CD14-positive monocyte (primary cell): ENCODE measurements at regions not wholly inside any gene's neighbourhood (a gene's known extent, or its start where the extent isn't known, plus 50 kb on each side); places are given as distances from the start of the nearest gene placed in this dataset.

Experiments
- DNase-seq, 3 donors: peaks; one replicate each; pipeline ENCODE4 v3.0.0-alpha.2; 2011 to 2022
- H2AFZ ChIP-seq: 2 replicates; pipeline ENCODE4 v1.6.0; 2012; ENCODE audit warnings: mild to moderate bottlenecking, low read depth, low read length, inconsistent platforms; ENCODE audit not compliant: insufficient read depth, poor library complexity, severe bottlenecking
- H3K27ac ChIP-seq, 2 donors: 1 replicate in 1 of 2; 2 replicates in 1 of 2; pipeline ENCODE4 v1.5.1; 2012 to 2013; ENCODE audit warnings: low read length in 2 of 2, control low read depth in 1 of 2, inconsistent platforms in 1 of 2, low read depth in 1 of 2, mild to moderate bottlenecking in 1 of 2
- H3K27me3 ChIP-seq, 2 donors: one replicate each; pipeline versions ENCODE4 v1.6.0 to v1.6.1; 2011 to 2013; ENCODE audit warnings: low read length in 2 of 2; ENCODE audit not compliant: control insufficient read depth in 2 of 2, insufficient read depth in 2 of 2
- H3K36me3 ChIP-seq, 2 donors: replicated peaks in 1 of 2; 1 replicate in 1 of 2; 2 replicates in 1 of 2; pipeline versions ENCODE4 v1.5.1 to v1.6.1; 2012 to 2013; ENCODE audit warnings: low read length in 2 of 2, control low read depth in 1 of 2, inconsistent platforms in 1 of 2, mild to moderate bottlenecking in 1 of 2; ENCODE audit not compliant: insufficient read depth in 2 of 2, control insufficient read depth in 1 of 2
- H3K4me1 ChIP-seq, 2 donors: 1 replicate in 1 of 2; 2 replicates in 1 of 2; pipeline versions ENCODE4 v1.5.1 to v1.6.1; 2012 to 2013; ENCODE audit warnings: low read length in 2 of 2, control low read depth in 1 of 2, inconsistent platforms in 1 of 2, mild to moderate bottlenecking in 1 of 2, moderate library complexity in 1 of 2; ENCODE audit not compliant: insufficient read depth in 2 of 2, control insufficient read depth in 1 of 2
- H3K4me2 ChIP-seq: replicated peaks from 2 replicates; pipeline ENCODE3; 2012; ENCODE audit warnings: low read length, moderate library complexity, mild to moderate bottlenecking; ENCODE audit not compliant: poor library complexity, severe bottlenecking; ENCODE audit errors: extremely low read depth
- H3K4me3 ChIP-seq, 3 experiments: fragments of 200-600 bp in 1 of 3; sonication (generic) in 1 of 3; replicated peaks in 1 of 3; 1 replicate in 2 of 3; 2 replicates in 1 of 3; pipeline ENCODE4 v1.5.1; 2011 to 2013; ENCODE audit warnings: low read length in 3 of 3, mild to moderate bottlenecking in 3 of 3, control low read depth in 2 of 3, low read depth in 2 of 3, inconsistent platforms in 1 of 3, moderate library complexity in 1 of 3
- H3K79me2 ChIP-seq: 2 replicates; pipeline ENCODE4 v1.6.0; 2012; ENCODE audit warnings: mild to moderate bottlenecking, control low read depth, inconsistent platforms, low read length, moderate library complexity; ENCODE audit not compliant: insufficient read depth
- H3K9ac ChIP-seq: 2 replicates; pipeline ENCODE4 v1.6.0; 2017; ENCODE audit warnings: low read length, mild to moderate bottlenecking; ENCODE audit not compliant: insufficient read depth, poor library complexity, severe bottlenecking
- H3K9me3 ChIP-seq, 2 donors: replicated peaks in 1 of 2; 1 replicate in 1 of 2; 2 replicates in 1 of 2; pipeline versions ENCODE4 v1.5.1 to v1.6.1; 2012 to 2013; ENCODE audit warnings: low read length in 2 of 2, control low read depth in 1 of 2; ENCODE audit not compliant: control insufficient read depth in 1 of 2, insufficient read depth in 1 of 2
- H4K20me1 ChIP-seq: 2 replicates; pipeline ENCODE4 v1.6.0; 2012; ENCODE audit warnings: mild to moderate bottlenecking, low read length, control low read depth, moderate library complexity; ENCODE audit not compliant: insufficient read depth
- H3K27ac Mint-ChIP-seq, 7 donors: one replicate each; pipeline ENCODE4 v1.8.0; 2020; ENCODE audit warnings: mild to moderate bottlenecking in 7 of 7, mixed read lengths in 7 of 7, moderate library complexity in 6 of 7, inconsistent platforms in 2 of 7
- H3K27me3 Mint-ChIP-seq, 3 donors: one replicate each; pipeline ENCODE4 v1.8.0; 2021 to 2022; ENCODE audit warnings: low read depth in 3 of 3, mild to moderate bottlenecking in 3 of 3, mixed read lengths in 3 of 3, moderate library complexity in 3 of 3, inconsistent platforms in 1 of 3
- H3K36me3 Mint-ChIP-seq, 2 donors: one replicate each; pipeline ENCODE4 v1.8.0; 2020; ENCODE audit warnings: mixed read lengths in 2 of 2, inconsistent platforms in 1 of 2, mild to moderate bottlenecking in 1 of 2
- H3K4me1 Mint-ChIP-seq: one replicate; pipeline ENCODE4 v1.8.0; 2020; ENCODE audit warnings: mild to moderate bottlenecking, mixed read lengths
- H3K4me3 Mint-ChIP-seq, 2 donors: one replicate each; pipeline ENCODE4 v1.8.0; 2020; ENCODE audit warnings: mild to moderate bottlenecking in 2 of 2, mixed read lengths in 2 of 2, moderate library complexity in 1 of 2
- H3K9me3 Mint-ChIP-seq, 7 donors: one replicate each; pipeline ENCODE4 v1.8.0; 2020 to 2022; ENCODE audit warnings: mixed read lengths in 7 of 7, mild to moderate bottlenecking in 6 of 7, moderate library complexity in 6 of 7, inconsistent platforms in 2 of 7
- WGBS: methylation state at CpG from one replicate; pipeline ENCODE4 v1.1.5; 2013; ENCODE audit warnings: missing lambda C conversion rate; ENCODE audit not compliant: insufficient coverage; 5-methylcytosine and 5-hydroxymethylcytosine counted together
- intact Hi-C, 2 donors: fragments of 100-400 bp; cut with micrococcal nuclease; formaldehyde crosslinking; loops; one replicate each; pipeline versions ENCODE4 v1.15.0 to v1.15.1; 2023
- TF ChIP-seq, protein P1 (sequence below): fragments of 200-600 bp; IDR thresholded peaks from one replicate; pipeline ENCODE4 v1.8.0; 2022; ENCODE audit warnings: antibody characterized with exemption, mild to moderate bottlenecking

DNA sequence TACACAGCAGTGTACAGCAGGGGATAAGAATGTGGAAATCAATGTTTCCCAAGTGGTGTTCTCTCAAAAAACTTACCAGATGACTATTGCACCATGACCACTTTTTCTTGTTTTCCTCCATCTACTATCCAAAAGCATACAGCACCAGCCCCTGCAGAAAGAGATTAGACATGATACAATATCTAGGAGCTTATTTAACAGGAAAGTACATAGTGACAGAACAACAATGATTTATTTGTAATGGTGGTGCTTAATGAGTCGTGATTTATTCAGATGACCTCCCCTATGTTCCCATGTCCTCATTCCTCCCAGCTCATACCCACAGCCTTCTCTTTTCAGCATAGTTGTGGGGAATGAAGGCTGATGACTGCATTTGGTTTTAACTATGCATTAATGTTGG, 413.6 kb downstream of the BTG1 start:
- whole genome bisulfite sequencing = no CpG with 5 or more reads among the region's 1 CpG
- Histone ChIP-seq H3K9ac (no peak overlapping the region), H3K4me2 (no peak overlapping the region), H3K79me2 (no peaks in the 10 kb centered on the region), H3K4me1 (no peaks in the 10 kb centered on the region), H3K36me3 (no peaks in the 10 kb centered on the region), H4K20me1 (no peaks in the 10 kb centered on the region), H3K4me3 (no peak overlapping the region), H3K9me3 (no peaks in the 10 kb centered on the region), H3K27ac (no peak overlapping the region), H2AFZ (no peak overlapping the region), H3K27me3 (no peaks in the 10 kb centered on the region)
- intact Hi-C loops = no loop called here
- H3K4me1 Mint-ChIP-seq = no peaks in the 10 kb centered on the region
- peaks cover 0 to 2% (median 0%) of the 10 kb centered on the region in 3 donors for H3K27me3 Mint-ChIP-seq
- H3K36me3 Mint-ChIP-seq = no peaks in the 10 kb centered on the region
- TF ChIP-seq, protein P1, sequence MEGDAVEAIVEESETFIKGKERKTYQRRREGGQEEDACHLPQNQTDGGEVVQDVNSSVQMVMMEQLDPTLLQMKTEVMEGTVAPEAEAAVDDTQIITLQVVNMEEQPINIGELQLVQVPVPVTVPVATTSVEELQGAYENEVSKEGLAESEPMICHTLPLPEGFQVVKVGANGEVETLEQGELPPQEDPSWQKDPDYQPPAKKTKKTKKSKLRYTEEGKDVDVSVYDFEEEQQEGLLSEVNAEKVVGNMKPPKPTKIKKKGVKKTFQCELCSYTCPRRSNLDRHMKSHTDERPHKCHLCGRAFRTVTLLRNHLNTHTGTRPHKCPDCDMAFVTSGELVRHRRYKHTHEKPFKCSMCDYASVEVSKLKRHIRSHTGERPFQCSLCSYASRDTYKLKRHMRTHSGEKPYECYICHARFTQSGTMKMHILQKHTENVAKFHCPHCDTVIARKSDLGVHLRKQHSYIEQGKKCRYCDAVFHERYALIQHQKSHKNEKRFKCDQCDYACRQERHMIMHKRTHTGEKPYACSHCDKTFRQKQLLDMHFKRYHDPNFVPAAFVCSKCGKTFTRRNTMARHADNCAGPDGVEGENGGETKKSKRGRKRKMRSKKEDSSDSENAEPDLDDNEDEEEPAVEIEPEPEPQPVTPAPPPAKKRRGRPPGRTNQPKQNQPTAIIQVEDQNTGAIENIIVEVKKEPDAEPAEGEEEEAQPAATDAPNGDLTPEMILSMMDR = no peak
- peaks cover 0 to 10% (median 2%) of the 10 kb centered on the region in 7 donors for H3K9me3 Mint-ChIP-seq
- no peak overlapping the region for H3K4me3 Mint-ChIP-seq
- DNase-seq = no peak
- H3K27ac Mint-ChIP-seq = no peak overlapping the region

DNA sequence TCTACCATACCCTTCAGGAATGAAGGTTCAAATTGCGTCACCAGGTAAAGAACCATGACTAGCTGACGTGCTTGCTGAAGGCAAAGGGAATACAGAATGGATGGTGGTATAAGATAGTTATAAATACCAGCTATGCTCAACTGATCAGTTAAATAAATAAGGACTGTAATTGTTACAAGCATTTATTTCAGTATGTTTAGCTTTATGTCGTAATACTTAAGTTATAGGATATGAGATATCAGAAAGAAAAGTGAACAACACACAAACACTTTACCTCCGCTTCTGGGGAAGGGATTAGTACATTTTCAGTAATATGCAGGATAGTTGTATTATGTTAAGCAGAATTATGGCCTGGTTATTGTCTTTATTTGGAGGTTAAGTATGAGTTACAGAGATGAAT, 416.1 kb downstream of the BTG1 start:
- H2AFZ ChIP-seq = no peak overlapping the region
- H3K79me2 ChIP-seq = no peaks in the 10 kb centered on the region
- H3K4me3 ChIP-seq = no peak overlapping the region
- Mint-ChIP-seq H3K9me3 (peaks cover 0 to 7% (median 2%) of the 10 kb centered on the region in 7 donors), H3K27me3 (peaks cover 0 to 2% (median 0%) of the 10 kb centered on the region in 3 donors), H3K4me1 (no peaks in the 10 kb centered on the region), H3K4me3 (no peak overlapping the region), H3K27ac (no peak overlapping the region), H3K36me3 (no peaks in the 10 kb centered on the region)
- no peak overlapping the region for H3K27ac ChIP-seq
- no peaks in the 10 kb centered on the region for H3K36me3 ChIP-seq
- H4K20me1 ChIP-seq = no peaks in the 10 kb centered on the region
- intact Hi-C loops = no loop called here
- H3K27me3 ChIP-seq = no peaks in the 10 kb centered on the region
- H3K4me2 ChIP-seq = no peak overlapping the region
- no peak overlapping the region for H3K9ac ChIP-seq
- H3K4me1 ChIP-seq = no peaks in the 10 kb centered on the region
- TF ChIP-seq, protein P1 = no peak
- no CpG with 5 or more reads among the region's 4 CpGs for WGBS
- no peak for DNase-seq
- no peaks in the 10 kb centered on the region for H3K9me3 ChIP-seq
